ENCODE measurements at regions not wholly inside any gene's neighbourhood (a gene's known extent, or its start where the extent isn't known, plus 50 kb on each side); places are given as distances from the start of the nearest gene placed in this dataset.

GRCh38 chr7:125396466-125397151 lies 467.0 kb upstream of the POT1 start:
- no peak overlapping the region for H3K27ac ChIP-seq
- ATAC-seq (no peak), DNase-seq (no peak)
- intact Hi-C loops (cut with DNase I), result no loop called here
- TF ChIP-seq, protein P1, sequence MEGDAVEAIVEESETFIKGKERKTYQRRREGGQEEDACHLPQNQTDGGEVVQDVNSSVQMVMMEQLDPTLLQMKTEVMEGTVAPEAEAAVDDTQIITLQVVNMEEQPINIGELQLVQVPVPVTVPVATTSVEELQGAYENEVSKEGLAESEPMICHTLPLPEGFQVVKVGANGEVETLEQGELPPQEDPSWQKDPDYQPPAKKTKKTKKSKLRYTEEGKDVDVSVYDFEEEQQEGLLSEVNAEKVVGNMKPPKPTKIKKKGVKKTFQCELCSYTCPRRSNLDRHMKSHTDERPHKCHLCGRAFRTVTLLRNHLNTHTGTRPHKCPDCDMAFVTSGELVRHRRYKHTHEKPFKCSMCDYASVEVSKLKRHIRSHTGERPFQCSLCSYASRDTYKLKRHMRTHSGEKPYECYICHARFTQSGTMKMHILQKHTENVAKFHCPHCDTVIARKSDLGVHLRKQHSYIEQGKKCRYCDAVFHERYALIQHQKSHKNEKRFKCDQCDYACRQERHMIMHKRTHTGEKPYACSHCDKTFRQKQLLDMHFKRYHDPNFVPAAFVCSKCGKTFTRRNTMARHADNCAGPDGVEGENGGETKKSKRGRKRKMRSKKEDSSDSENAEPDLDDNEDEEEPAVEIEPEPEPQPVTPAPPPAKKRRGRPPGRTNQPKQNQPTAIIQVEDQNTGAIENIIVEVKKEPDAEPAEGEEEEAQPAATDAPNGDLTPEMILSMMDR (IDR thresholded peaks at IDR 0.05), result no peak
- no peaks in the 10 kb centered on the region for H3K4me1 ChIP-seq
- 58 to 69% methylated on average over 4 of the region's 4 CpGs for WGBS, 2 donors
- H3K36me3 ChIP-seq, result no peaks in the 10 kb centered on the region
- no peaks in the 10 kb centered on the region for H3K9me3 ChIP-seq
- no peak overlapping the region for H3K4me3 ChIP-seq
- no peaks in the 10 kb centered on the region for H3K27me3 ChIP-seq

DNA sequence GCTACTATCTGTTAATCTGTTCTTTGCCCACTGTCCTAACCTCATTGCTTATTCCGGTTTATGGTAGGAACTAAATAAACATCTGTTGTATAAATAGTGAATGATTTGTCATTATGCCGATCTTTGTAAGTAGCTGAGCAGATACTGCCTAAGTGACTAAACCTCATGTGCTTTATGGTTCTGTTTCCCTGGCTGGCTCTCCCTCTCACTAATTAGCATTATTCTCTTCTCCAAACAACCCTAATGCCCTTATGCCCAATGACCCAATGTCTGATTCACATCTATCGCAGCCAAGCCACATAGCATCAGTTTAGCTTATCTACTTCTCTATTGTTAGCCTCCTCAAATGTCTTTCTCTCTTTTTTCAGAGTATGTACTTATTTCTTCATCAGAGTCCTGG lies 462.3 kb upstream of the POT1 start:
- intact Hi-C loops (cut with DNase I), result no loop called here
- TF ChIP-seq, protein P1 (IDR thresholded peaks at IDR 0.05), result no peak

DNA sequence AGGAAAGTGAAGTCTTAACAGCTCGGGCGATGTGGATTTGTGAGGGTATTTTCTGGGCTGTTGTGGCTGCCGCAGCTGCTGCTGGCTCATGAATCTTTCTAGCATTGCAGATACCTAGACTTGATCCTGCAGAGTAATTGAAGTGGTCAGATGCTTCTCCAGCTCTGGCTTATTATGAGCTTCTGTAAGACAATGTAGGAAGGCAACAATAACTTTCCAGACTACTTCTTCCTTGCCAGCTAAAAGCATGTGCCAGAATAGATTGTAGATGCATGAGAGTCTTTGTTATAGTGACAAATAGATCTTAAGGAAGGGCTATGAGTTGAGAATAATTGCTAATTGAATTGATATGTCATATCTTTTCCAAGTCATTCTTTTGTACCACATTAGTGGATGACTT lies 461.4 kb upstream of the POT1 start:
- no peak overlapping the region for H3K27ac ChIP-seq
- intact Hi-C loops (cut with DNase I), result no loop called here
- no peaks in the 10 kb centered on the region for H3K27me3 ChIP-seq
- ATAC-seq (no peak), DNase-seq (no peak)
- TF ChIP-seq, protein P1 (IDR thresholded peaks at IDR 0.05), result no peak
- H3K9me3 ChIP-seq, result peaks cover 0 to 8% (median 0%) of the 10 kb centered on the region in 11 donors
- H3K4me3 ChIP-seq, result no peak overlapping the region
- 44 to 68% methylated on average over 3 of the region's 3 CpGs for WGBS, 2 donors
- no peaks in the 10 kb centered on the region for H3K36me3 ChIP-seq
- no peaks in the 10 kb centered on the region for H3K4me1 ChIP-seq

More for the DNA sequence above, 462.3 kb upstream of the POT1 start:
- Histone ChIP-seq H3K4me3 (no peak overlapping the region), H3K36me3 (no peaks in the 10 kb centered on the region), H3K4me1 (no peaks in the 10 kb centered on the region), H3K9me3 (peaks cover 0 to 3% (median 0%) of the 10 kb centered on the region in 11 donors), H3K27ac (no peak overlapping the region), H3K27me3 (no peaks in the 10 kb centered on the region)
- DNase-seq (no peak), ATAC-seq (no peak)
- 69 to 75% methylated on average over 3 of the region's 3 CpGs for WGBS, 2 donors

- Histone ChIP-seq H3K4me1 (no peaks in the 10 kb centered on the region), H3K4me3 (no peak overlapping the region), H3K9me3 (peaks cover 0 to 28% (median 5%) of the 10 kb centered on the region in 11 donors), H3K27ac (no peak overlapping the region), H3K27me3 (no peaks in the 10 kb centered on the region), H3K36me3 (no peaks in the 10 kb centered on the region)
- 36 to 60% methylated on average over 3 of the region's 3 CpGs for WGBS, 2 donors
- ATAC-seq (no peak), DNase-seq (no peak)
- intact Hi-C loops (cut with DNase I), result no loop called here
- TF ChIP-seq, protein P1 (IDR thresholded peaks at IDR 0.05), result no peak
These were observed 456.6 kb upstream of the POT1 start for GRCh38 chr7:125386211-125386610.

All from heart right ventricle (tissue), 16 donors.